HUDEP-2 (cell line): ENCODE measurements at regions not wholly inside any gene's neighbourhood (a gene's known extent, or its start where the extent isn't known, plus 50 kb on each side); places are given as distances from the start of the nearest gene placed in this dataset.
"Not testable (repeated sequence)": the region's sequence is repeated elsewhere in the genome, so short reads cannot be mapped to it uniquely, and the experiment has no call there.

Experiments used
- DNase-seq, 76 experiments: peaks; one replicate each; lab custom pipeline; 2025; ENCODE audit not compliant: unreplicated experiment in 76 of 76; lab: John Stamatoyannopoulos, UW

GRCh38 chr1:95734560-95734959, 500.6 kb downstream of the RWDD3 start:
- no peak for DNase-seq

DNA sequence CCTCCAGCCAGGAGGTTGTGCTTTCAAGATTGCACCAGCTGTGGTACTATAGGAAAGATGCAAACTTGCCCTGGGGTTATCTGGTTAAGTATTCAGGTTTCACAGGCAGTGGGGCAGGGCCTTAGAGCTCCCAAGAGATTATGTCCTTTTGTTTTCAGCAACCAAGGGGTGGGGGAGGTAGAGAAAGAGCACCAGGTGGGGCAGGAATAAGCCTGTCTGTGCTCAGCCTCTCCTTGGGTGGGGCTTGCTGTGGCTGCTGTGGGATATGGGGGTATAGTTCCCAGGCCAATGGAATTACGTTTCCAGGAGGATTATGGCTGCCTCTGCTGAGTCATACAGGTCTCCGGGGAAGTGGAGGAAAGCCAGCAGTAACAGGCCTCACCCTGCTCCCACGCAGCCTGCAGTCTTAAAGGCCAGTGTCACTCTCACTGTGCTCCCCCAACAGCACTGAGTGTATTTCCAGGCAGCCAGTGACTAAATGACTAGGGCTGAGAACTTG, 508.6 kb downstream of the RWDD3 start:
- peak in 5 of 76 experiments; percentile 6 to 30 (median 8) for DNase-seq

- no peak for DNase-seq
Measured at GRCh38 chr1:95744731-95745130, 510.7 kb downstream of the RWDD3 start.

- DNase-seq: no peak
Measured at GRCh38 chr1:95752515-95753381, 518.7 kb downstream of the RWDD3 start.

DNA sequence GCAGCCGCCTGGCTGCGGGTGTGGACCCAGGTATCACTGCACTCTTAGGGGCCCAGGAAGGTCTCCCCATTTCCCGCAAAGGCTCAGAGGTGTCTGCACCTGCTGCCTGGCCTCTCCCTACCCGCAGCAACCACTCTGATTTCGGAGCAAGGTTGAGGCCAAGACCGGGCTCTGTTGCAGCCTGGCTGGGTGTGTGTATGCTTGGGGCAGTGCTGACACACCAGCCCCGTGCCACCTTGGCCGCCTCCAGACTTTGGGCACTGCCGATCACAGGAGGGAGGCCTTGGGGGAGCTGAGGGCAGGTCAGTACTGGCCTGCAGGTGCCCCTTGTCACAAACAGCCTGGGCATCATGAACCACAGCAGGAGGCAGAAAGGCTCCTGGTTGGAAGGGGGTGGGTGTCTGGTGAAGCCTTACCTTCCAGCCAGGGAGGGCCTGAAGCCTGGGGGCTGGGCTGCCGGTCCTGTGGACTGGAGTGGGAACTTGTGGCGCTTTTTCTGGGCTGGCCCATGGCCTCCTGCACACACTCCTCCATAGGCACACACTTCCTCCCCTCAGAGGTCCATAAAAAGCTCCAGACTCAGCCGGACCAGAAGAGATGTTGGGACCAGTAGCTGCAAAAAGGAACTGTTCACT, 519.5 kb downstream of the RWDD3 start:
- DNase-seq: no peak

GRCh38 chr1:95754412-95754811, 520.4 kb downstream of the RWDD3 start:
- no peak for DNase-seq

DNA sequence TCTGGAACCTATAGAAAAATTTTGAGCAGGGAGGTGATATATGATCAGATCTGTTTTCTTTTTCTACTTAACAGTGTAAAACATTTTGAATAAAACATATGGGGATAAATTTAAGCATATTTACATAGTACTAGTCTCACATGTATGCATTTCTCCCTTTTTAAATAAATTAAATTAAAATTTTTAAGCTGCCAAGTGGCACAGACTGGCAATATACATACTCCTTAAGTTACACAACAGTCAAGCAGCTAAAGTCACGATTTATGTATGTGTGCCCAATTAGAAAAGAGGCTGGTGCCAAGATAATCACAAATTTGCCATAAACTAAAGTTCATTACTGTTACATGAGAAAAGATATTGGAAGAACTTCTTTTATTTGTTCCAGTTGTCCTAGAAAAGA, 532.0 kb downstream of the RWDD3 start:
- no peak for DNase-seq

- peak in 10 of 76 experiments; percentile 2 to 37 (median 20) for DNase-seq
Measured at GRCh38 chr1:95770581-95770980, 536.6 kb downstream of the RWDD3 start.

- no peak for DNase-seq
Measured at GRCh38 chr1:95778217-95778616, 544.2 kb downstream of the RWDD3 start.

DNA sequence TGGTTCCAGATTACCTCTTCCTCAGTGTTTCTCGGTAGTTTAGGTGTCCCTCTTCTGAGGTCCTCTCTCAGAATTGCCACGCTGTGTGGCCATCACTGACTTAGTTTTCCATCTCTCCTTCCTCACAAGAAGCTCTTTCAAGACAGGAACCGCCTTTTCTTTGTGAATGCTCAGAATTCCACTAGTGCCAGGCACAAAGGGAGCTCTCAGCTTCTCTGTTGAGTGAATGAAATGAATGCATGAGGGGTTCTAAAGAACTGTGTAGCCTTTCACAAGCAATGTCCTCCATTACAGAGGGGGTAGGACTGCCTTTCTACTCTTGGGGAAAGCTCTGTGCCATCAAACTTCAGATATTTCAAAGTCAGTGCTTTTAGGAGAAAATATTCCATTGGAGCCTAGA, 546.8 kb downstream of the RWDD3 start:
- DNase-seq: no peak

DNA sequence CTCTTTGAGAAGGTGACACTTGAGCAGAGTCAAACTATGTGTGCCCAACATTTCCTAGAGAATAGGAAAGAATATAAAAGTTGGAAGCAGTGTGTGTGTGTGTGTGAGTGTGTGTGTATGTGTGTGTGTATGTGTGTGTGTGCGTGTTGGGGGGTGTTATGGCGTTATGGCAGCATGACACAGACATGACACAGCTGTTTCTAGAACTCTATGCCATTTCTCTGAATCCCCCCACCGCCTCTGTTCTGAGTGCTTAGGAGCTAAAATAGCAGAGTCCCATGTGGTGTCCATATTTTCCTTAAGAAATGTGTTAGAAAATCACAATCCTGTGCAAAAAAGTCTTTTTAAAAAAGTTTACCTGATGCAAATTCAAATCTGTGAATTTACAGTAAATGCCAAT, 556.1 kb downstream of the RWDD3 start:
- DNase-seq: no peak

- peak in 6 of 76 experiments; percentile 2 to 31 (median 10) for DNase-seq
Measured at GRCh38 chr1:95793893-95794292, 559.9 kb downstream of the RWDD3 start.

- DNase-seq: not testable (repeated sequence)
Measured at GRCh38 chr1:95797761-95798160, 563.8 kb downstream of the RWDD3 start.

GRCh38 chr1:95806171-95806570, 572.2 kb downstream of the RWDD3 start:
- no peak for DNase-seq

DNA sequence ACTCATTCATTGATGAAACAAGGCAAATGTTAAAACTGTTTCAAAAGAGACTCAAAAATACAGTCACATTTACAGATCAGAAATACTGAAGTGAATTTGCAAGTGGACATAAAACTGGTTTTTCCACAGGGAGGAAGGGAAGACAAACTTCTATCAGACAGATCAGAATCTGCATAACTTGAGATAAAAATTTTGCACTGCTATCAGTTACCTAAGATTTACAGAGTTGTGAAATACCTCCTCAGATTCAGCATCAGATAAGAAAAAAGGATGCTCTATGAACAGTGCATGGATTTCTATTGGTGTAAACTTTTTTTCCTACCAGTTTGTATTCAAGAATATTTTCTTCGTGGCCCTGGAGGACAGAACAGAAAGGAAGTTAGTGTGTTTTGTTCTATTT, 575.4 kb downstream of the RWDD3 start:
- DNase-seq: no peak

DNA sequence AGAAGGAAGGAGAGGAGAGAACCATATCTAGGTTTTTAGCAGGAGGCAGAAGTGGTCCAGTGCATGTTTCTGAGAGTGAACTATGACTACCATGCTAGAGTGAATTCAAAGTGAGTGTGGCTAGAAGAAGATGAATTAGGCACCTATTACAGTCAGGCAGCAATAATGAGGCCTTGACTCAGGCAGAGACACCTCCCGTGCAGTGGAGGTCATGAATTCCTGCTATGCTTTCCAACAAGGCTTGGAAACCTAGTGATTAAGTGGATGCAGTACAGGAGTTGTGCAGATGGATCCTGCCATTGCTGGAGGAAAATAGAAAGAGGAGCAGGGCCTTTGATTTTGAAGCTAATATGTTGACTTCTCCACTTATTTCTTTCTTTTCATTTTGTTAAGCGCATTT, 581.5 kb downstream of the RWDD3 start:
- DNase-seq: no peak

DNA sequence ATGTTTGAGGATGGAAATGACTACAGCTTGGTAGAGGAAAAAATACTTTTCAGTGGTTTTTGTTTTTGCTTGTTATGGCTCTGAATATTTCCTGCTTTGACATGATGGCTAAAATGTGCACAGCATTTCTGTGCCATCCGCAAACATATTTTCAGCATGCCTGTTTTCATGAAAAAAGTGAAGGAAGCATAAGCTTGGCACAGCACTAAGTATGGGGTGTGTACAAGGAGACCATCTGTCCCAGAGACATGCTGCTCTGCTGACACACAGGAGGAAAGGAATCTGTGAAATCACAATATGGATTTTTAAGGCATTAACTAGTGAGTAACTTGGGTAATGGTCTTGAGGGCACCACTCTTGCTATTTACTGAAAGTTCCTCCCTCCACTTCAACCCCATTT, 595.5 kb downstream of the RWDD3 start:
- no peak for DNase-seq

GRCh38 chr1:95832370-95832769, 598.4 kb downstream of the RWDD3 start:
- no peak for DNase-seq

DNA sequence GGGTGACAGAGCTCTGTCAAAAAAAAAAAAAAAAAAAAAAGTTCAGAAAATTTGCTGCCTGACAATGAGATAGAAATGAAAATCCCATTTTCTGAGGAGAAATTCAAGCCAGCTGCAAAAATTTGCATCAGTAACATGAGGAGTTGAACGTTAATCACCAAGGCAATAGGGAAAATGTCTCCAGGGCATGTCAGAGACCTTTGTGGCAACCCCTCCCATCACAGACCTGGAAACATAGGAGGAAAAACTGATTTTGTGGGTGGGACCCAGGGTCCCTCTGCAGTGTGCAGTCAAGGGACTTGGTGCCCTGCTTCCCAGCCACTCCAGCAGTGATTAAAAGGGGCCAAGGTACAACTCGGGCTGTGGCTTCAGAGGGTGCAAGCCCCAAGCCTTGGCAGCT, 615.4 kb downstream of the RWDD3 start:
- no peak for DNase-seq

DNA sequence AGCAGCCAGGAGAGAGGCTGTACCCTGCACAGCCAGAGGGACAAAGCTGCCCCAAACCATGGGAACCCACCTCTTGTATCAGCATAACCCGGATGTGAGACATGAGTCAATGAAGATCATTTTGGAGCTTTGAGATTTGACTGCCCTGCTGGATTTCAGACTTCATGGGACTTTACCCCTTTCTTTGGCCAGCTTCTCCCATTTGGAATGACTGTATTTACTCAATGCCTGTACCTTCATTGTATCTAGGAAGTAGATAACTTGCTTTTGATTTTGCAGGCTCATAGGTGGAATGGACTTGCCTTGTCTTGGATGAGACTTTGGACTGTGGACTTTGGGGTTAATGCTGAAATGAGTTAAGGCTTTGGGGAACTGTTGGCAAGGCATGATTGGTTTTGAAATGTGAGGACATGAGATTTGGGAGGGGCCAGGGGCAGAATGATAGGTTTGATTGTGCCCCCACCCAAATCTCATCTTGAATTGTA, 616.2 kb downstream of the RWDD3 start:
- DNase-seq: no peak

- DNase-seq: no peak
Measured at GRCh38 chr1:95850763-95851162, 616.8 kb downstream of the RWDD3 start.
